ENCODE measurements at regions not wholly inside any gene's neighbourhood (a gene's known extent, or its start where the extent isn't known, plus 50 kb on each side); places are given as distances from the start of the nearest gene placed in this dataset.

GRCh38 chr4:187193141-187193540, 469.5 kb upstream of the FAT1 start:
- no peak for TF ChIP-seq JUND (IDR thresholded peaks at IDR 0.05; ENCODE audit: low read depth)
- in situ Hi-C loops (cut with HindIII; ENCODE audit: low pct_unique_long_range_greater_than_20kb, low sequenced_read_pairs): no loop called here

GRCh38 chr4:187204389-187204918, 480.8 kb upstream of the FAT1 start:
- no peak for TF ChIP-seq JUND (IDR thresholded peaks at IDR 0.05; ENCODE audit: low read depth)
- DNase-seq (ENCODE audit: low read depth in 1 of 2, low spot score in 1 of 2): peak in 1 of 2 experiments; percentile 77
- in situ Hi-C loops (cut with HindIII; ENCODE audit: low pct_unique_long_range_greater_than_20kb, low sequenced_read_pairs): no loop called here

More at GRCh38 chr4:187193141-187193540, 469.5 kb upstream of the FAT1 start:
- no peak for DNase-seq (ENCODE audit: low read depth in 1 of 2, low spot score in 1 of 2)

GRCh38 chr4:187207931-187208330, 484.3 kb upstream of the FAT1 start:
- TF ChIP-seq JUND (IDR thresholded peaks at IDR 0.05; ENCODE audit: low read depth): no peak
- in situ Hi-C loops (cut with HindIII; ENCODE audit: low pct_unique_long_range_greater_than_20kb, low sequenced_read_pairs): no loop called here
- DNase-seq (ENCODE audit: low read depth in 1 of 2, low spot score in 1 of 2): no peak

- no peak for TF ChIP-seq JUND (IDR thresholded peaks at IDR 0.05; ENCODE audit: low read depth)
- in situ Hi-C loops (cut with HindIII; ENCODE audit: low pct_unique_long_range_greater_than_20kb, low sequenced_read_pairs): no loop called here
- DNase-seq (ENCODE audit: low read depth in 1 of 2, low spot score in 1 of 2): no peak
Measured at GRCh38 chr4:187208651-187209050, 485.0 kb upstream of the FAT1 start.

GRCh38 chr4:187209921-187210613, 486.4 kb upstream of the FAT1 start:
- TF ChIP-seq JUND (IDR thresholded peaks at IDR 0.05; ENCODE audit: low read depth): no peak
- in situ Hi-C loops (cut with HindIII; ENCODE audit: low pct_unique_long_range_greater_than_20kb, low sequenced_read_pairs): no loop called here
- peak in 1 of 2 experiments; percentile 2 for DNase-seq (ENCODE audit: low read depth in 1 of 2, low spot score in 1 of 2)

GRCh38 chr4:187212446-187213080, 488.9 kb upstream of the FAT1 start:
- in situ Hi-C loops (cut with HindIII; ENCODE audit: low pct_unique_long_range_greater_than_20kb, low sequenced_read_pairs): no loop called here
- no peak for TF ChIP-seq JUND (IDR thresholded peaks at IDR 0.05; ENCODE audit: low read depth)

DNA sequence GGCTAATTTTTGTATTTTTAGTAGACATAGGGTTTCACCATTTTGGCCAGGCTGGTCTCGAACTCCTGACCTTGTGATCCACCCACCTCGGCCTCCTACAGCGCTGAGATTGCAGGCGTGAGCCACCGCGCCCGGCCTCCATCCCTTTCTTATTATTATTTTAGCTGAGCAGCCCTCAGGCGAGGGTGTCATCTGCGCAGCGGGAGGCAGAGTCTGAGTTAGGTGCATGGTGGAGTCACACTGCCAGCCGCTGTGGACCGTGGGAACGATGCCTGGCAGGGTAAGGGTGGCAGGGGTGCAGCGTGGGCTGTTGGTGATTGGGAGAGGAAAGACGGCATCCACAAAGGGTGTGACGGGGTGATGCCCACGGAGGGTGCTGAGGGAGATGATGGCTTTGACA, 491.8 kb upstream of the FAT1 start:
- DNase-seq (ENCODE audit: low read depth in 1 of 2, low spot score in 1 of 2): no peak
- no peak for TF ChIP-seq JUND (IDR thresholded peaks at IDR 0.05; ENCODE audit: low read depth)
- in situ Hi-C loops (cut with HindIII; ENCODE audit: low pct_unique_long_range_greater_than_20kb, low sequenced_read_pairs): no loop called here

More at GRCh38 chr4:187212446-187213080, 488.9 kb upstream of the FAT1 start:
- DNase-seq (ENCODE audit: low read depth in 1 of 2, low spot score in 1 of 2): no peak

DNA sequence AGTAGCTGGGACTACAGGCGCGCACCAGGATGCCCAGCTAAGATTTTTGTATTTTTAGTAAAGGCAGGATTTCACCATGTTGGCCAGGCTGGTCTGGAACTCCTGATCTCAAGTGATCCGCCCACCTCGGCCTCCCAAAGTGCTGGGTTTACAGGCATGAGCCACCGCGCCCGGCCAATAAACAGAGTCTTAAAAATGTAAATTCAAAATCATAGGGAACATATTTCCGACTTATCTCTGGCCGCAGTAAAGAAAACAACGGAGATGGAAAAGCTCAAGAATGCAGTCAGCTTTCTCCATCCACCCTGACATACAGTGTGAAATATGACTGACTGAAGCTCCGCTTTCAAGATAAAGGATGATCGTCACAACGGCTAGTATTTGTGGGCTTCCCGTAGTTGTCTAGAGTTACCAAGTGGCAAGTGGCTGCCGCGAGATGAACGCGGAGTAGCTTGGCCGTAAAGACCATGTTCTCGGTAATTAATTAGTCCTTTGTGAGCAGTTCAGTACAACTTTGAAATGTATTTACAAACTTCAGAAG, 495.1 kb upstream of the FAT1 start:
- DNase-seq (ENCODE audit: low read depth in 1 of 2, low spot score in 1 of 2): no peak
- no peak for TF ChIP-seq JUND (IDR thresholded peaks at IDR 0.05; ENCODE audit: low read depth)
- in situ Hi-C loops (cut with HindIII; ENCODE audit: low pct_unique_long_range_greater_than_20kb, low sequenced_read_pairs): no loop called here

GRCh38 chr4:187224560-187224959, 500.9 kb upstream of the FAT1 start:
- in situ Hi-C loops (cut with HindIII; ENCODE audit: low pct_unique_long_range_greater_than_20kb, low sequenced_read_pairs): no loop called here
- no peak for TF ChIP-seq JUND (IDR thresholded peaks at IDR 0.05; ENCODE audit: low read depth)
- DNase-seq (ENCODE audit: low read depth in 1 of 2, low spot score in 1 of 2): no peak

DNA sequence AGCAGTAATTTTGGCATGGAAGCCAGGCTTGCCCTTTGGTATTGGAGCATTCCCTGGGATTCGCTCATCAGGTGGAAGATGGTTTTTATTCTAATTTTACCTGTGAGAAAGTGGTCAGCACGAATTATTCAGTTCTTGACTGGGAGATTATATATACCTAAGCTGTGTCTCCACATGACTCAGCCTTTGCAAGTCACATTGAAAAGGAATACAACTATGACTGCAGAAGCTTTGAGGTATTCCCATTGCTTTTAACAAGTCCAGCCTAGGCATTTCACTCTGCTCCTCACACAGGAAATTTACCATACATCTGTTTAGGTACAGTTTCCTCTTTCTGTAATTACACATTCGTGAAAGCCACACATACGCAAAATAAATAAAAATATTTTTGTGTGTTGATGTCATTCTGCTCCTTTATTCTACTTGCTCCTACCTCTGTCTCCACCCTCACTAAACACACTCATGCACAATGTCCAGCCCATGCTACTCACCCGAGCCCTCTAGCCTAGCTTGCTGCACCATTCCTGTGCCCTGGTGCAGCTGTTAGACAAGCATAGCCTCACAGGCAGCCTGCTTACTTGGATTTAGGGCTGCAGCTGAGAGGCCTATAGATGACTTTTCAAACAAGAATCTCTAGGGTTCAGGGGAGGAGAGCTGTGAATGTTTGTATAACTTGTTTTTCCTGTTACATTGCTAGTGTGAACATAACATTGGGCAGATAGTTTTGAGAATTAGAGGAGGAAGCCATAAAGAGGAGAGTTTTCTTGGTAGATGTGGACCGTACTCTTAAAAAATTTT, 504.4 kb upstream of the FAT1 start:
- DNase-seq (ENCODE audit: low read depth in 1 of 2, low spot score in 1 of 2): peak; percentile 30 to 85
- in situ Hi-C loops (cut with HindIII; ENCODE audit: low pct_unique_long_range_greater_than_20kb, low sequenced_read_pairs): no loop called here
- 0 out of 2 replicates have a peak, but pooled peaks have one; percentile 39 for TF ChIP-seq JUND (IDR thresholded peaks at IDR 0.05; ENCODE audit: low read depth)

GRCh38 chr4:187232196-187232595, 508.5 kb upstream of the FAT1 start:
- TF ChIP-seq JUND (IDR thresholded peaks at IDR 0.05; ENCODE audit: low read depth): no peak
- DNase-seq (ENCODE audit: low read depth in 1 of 2, low spot score in 1 of 2): no peak
- in situ Hi-C loops (cut with HindIII; ENCODE audit: low pct_unique_long_range_greater_than_20kb, low sequenced_read_pairs): no loop called here

GRCh38 chr4:187232796-187233195, 509.1 kb upstream of the FAT1 start:
- DNase-seq (ENCODE audit: low read depth in 1 of 2, low spot score in 1 of 2): no peak
- in situ Hi-C loops (cut with HindIII; ENCODE audit: low pct_unique_long_range_greater_than_20kb, low sequenced_read_pairs): no loop called here
- no peak for TF ChIP-seq JUND (IDR thresholded peaks at IDR 0.05; ENCODE audit: low read depth)
